GM12874 (cell line): ENCODE measurements at regions not wholly inside any gene's neighbourhood (a gene's known extent, or its start where the extent isn't known, plus 50 kb on each side); places are given as distances from the start of the nearest gene placed in this dataset.

ENCODE experiments used
- TF ChIP-seq, protein P1 (sequence below): IDR thresholded peaks from 2 replicates; pipeline ENCODE4 v1.5.1; 2011; ENCODE audit warnings: low read depth, mild to moderate bottlenecking, control low read depth, low read length, moderate library complexity; ENCODE audit not compliant: insufficient read depth

DNA sequence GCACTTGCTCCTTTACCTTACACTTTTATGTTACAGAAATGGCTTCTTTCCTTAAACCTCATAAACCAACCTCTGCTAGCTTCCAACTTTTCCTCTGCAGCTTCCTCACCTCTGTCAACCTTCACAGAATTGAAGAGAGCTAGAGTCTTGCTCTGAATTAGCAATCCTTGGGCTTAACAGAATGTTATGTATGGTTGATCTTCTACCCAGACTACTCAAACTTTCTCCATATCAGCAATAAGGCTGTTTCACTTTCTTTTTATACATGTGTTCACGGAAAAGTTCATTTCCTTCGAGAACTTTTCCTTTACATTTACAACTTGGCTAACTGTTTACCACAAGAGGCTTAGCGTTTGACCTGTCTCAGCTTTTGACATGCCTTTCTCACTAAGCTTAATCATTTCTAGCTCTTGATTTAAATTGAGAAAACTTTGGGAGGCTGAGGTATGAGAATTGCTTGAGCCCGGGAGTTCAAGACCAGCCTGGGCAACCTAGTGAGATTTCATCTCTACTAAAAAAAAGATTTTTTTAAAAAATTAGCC lies 207.3 kb downstream of the BMP7 start:
- TF ChIP-seq, protein P1, sequence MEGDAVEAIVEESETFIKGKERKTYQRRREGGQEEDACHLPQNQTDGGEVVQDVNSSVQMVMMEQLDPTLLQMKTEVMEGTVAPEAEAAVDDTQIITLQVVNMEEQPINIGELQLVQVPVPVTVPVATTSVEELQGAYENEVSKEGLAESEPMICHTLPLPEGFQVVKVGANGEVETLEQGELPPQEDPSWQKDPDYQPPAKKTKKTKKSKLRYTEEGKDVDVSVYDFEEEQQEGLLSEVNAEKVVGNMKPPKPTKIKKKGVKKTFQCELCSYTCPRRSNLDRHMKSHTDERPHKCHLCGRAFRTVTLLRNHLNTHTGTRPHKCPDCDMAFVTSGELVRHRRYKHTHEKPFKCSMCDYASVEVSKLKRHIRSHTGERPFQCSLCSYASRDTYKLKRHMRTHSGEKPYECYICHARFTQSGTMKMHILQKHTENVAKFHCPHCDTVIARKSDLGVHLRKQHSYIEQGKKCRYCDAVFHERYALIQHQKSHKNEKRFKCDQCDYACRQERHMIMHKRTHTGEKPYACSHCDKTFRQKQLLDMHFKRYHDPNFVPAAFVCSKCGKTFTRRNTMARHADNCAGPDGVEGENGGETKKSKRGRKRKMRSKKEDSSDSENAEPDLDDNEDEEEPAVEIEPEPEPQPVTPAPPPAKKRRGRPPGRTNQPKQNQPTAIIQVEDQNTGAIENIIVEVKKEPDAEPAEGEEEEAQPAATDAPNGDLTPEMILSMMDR: no peak

DNA sequence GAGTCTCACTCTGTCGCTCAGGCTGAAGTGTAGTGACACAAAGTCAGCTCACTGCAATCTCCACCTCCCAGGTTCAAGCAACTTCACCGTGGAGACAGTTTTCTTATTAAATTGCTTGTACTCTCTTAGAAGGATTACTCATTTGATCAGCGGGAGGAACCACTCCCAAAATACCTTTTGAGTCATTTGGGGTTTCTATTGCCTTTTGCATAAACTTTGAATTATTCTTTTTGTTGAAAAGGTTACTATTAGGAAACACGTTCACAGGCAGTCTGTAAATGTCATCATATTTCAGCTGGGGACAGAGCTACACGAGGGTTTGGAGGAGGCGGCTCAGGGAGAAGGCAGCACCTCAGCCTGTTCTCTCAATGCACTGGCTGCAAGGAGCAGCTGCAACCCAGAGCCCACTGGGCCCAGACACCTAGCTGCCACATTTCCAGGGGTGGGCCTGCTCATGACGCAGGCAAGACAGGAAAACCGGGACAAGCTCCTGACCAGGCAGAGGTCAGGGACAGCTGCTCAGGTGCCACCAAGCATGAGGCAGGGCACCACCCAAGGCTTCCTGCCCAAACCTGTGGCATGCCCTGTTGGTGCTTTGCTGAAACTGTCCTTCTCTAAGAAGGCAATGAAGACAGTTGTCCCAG lies 205.9 kb downstream of the BMP7 start:
- TF ChIP-seq, protein P1: no peak

DNA sequence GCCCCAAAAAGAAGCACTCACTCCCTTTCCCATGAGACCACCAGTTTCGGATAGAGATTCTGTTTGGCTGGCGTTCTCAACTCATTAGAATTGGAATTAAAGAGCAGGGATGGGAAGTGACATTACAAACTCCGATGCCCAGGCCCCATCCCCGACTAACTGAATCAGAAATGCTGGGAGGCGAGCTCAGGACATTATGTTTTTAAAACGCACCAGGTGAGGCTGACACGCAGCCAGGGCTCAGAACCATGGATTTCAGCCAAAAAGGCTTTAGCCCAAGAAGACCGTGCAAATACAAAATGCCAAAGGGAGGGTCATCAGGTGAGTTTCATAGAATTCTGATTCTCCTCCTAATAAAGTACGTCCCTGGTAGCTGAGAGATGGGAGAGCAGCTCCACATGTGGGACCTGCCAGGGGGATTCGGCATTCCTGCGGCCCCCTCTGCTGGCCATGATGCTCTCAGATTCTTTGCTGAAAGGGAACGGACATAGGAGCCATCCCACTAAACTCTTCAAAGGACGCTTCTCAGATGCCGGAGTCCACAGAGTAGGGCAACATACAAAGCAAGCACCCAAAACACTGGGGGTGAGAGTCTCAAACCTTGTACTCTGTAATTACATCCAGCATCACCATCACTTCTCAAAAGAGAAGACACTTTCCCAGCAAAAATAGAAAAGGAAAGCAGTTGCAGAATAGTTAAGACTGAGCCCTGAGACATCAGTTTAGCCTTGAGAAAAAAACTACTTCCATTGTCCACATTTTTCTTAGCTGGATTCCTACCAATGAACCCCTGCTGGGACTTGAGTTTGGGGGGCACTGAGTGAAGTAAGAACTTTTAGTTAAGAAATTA lies 205.2 kb downstream of the BMP7 start:
- TF ChIP-seq, protein P1: no peak

DNA sequence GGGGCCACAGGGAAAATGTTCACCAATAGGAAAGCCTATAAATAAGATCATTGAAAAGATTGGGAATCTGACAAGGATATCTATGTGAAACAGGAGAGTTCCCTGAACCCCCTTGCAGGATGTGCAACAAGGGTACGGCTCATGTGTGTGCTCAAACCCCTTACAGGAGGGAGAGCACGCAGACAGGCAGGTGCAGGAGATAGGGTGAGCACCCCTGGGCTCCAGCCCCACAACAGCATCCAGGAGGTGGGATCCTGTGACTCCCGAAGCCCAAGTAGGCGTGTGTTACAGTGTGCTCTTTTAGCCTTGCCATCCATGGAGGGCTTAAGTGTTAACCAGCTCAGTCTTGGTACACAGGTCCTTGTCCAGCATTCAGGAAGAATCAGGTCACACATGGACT lies 204.2 kb downstream of the BMP7 start:
- TF ChIP-seq, protein P1: no peak

DNA sequence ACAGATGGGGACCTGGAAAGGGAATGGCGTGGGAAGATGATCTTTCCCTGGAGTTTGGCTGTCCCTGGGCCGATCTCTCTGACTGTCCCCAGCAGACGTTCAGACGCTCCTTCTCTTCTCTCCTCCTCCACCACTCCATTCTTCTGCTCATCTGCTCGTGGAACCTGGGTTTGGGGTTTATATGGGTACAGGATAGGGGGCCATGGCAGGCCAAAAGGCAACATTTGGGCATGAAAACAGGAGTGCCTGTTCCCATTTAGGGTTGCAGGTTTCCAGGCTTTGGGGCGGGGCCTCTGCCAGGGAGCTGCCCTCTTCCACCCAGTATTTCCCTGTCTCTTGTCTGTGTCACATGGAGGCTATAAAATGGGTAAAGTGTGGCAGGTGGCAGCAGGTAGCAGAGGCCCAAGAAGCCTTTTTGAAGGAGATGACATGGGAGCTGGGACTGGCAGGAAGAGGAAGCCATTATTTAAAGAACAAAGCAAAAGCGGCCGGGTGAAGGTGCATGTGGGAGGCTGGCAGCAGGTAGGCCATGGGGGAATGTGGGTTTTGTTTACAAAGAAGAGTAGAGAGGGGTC lies 203.7 kb downstream of the BMP7 start:
- TF ChIP-seq, protein P1: no peak

DNA sequence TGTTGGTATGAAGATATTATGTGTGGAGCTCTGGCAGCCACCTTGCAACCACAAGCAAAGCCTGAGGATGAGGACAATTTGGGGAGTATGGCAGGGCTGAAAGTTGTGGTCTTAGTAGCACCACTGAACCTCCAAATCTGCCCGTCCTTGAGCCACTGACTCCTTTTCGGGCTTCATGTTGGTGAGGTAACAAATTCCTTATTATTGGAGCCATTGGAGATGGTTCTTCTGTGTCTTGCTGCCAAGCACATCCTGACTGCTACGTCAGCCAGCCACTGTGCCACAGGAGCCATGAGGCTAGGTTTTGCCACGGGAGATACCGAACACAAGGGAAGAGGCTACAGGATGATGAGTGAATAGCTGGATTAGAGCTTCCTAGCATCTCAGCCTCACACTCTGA lies 201.6 kb downstream of the BMP7 start:
- TF ChIP-seq, protein P1: no peak

DNA sequence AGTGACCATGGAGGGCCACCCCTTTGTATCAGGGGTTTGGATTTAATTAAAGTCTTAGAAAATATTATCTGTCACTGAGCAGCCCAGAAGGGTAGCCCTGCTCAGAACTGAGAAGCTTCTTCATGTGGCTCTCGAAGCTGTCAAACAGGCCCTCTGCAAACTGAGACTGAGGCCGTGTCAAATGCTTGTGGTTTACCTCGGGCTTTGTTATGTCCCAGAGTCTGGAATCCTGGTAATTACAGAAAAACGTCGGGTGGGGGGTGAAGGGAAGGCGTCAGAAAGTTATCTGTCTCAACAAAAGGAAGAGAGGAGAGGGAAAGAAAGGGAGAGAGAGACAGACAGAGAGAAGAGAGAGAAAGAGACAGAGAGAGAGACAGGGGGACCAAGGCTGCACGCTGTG lies 200.8 kb downstream of the BMP7 start:
- TF ChIP-seq, protein P1: no peak
